H1 (cell line): ENCODE measurements at regions not wholly inside any gene's neighbourhood (a gene's known extent, or its start where the extent isn't known, plus 50 kb on each side); places are given as distances from the start of the nearest gene placed in this dataset.

Experiments used
- EGR1 ChIP-seq: IDR thresholded peaks from 2 replicates; pipeline ENCODE4 v1.6.1; 2011; ENCODE audit warnings: low read depth, low read length, borderline replicate concordance
- JUN ChIP-seq: IDR thresholded peaks from 2 replicates; pipeline ENCODE4 v1.6.1; 2011; ENCODE audit warnings: low read depth, mild to moderate bottlenecking, improper control_type of control experiment, low read length
- KDM1A ChIP-seq: fragments of 200-600, 300-600 bp; sonication (generic); IDR thresholded peaks from 2 replicates; pipeline ENCODE4 v1.7.1; 2016; ENCODE audit warnings: mild to moderate bottlenecking, low read length, borderline replicate concordance
- USF2 ChIP-seq: IDR thresholded peaks from 2 replicates; pipeline ENCODE4 v1.6.1; 2011; ENCODE audit warnings: low read length, improper control_type of control experiment

- TF ChIP-seq USF2, result peak; percentile 44; the same call in 1 of the 2 replicates
- TF ChIP-seq KDM1A, result no peak
- TF ChIP-seq EGR1, result no peak
- no peak for TF ChIP-seq JUN
- TF ChIP-seq, all 59 proteins: peak for 4
Observed at GRCh38 chr12:58176296-58176869, 235.0 kb downstream of the ATP23 start (continued).
